Neural progenitor cell (in vitro differentiated cells): ENCODE measurements at regions not wholly inside any gene's neighbourhood (a gene's known extent, or its start where the extent isn't known, plus 50 kb on each side); places are given as distances from the start of the nearest gene placed in this dataset.

ENCODE experiments used
- CTCF ChIP-seq: fragments of 200-600 bp; sonication (generic); IDR thresholded peaks from 2 replicates; pipeline ENCODE4 v1.5.1; 2017; ENCODE audit warnings: antibody characterized with exemption, mild to moderate bottlenecking
- EZH2 ChIP-seq: fragments of 200-600 bp; sonication (generic); IDR thresholded peaks from 2 replicates; pipeline ENCODE4 v1.6.1; 2017; ENCODE audit warnings: antibody characterized with exemption, mild to moderate bottlenecking, moderate library complexity
- EZH2phosphoT487 ChIP-seq: fragments of 200-600 bp; sonication (generic); IDR thresholded peaks from 2 replicates; pipeline ENCODE4 v1.6.1; 2017; ENCODE audit warnings: antibody characterized with exemption

- TF ChIP-seq CTCF (no peak), EZH2phosphoT487 (no peak), EZH2 (no peak)
Measured at GRCh38 chr2:176914371-176914770, 298.2 kb upstream of the HNRNPA3 start.
